GM10266 (cell line): ENCODE measurements at regions not wholly inside any gene's neighbourhood (a gene's known extent, or its start where the extent isn't known, plus 50 kb on each side); places are given as distances from the start of the nearest gene placed in this dataset.
"Not testable (repeated sequence)": the region's sequence is repeated elsewhere in the genome, so short reads cannot be mapped to it uniquely, and the experiment has no call there.

Source experiments
- DNase-seq: peaks from one replicate; pipeline ENCODE4 v3.0.0; 2012; ENCODE audit errors: extremely low spot score
- CTCF ChIP-seq: IDR thresholded peaks from 2 replicates; pipeline ENCODE4 v1.5.1; 2012; ENCODE audit warnings: mild to moderate bottlenecking, low read depth; ENCODE audit not compliant: control insufficient read depth, insufficient read depth; ENCODE audit errors: missing control alignments

- DNase-seq = no peak
Measured at GRCh38 chr4:123673971-123674370, 277.4 kb downstream of the SPRY1 start.

GRCh38 chr4:123674762-123675465 lies 278.3 kb downstream of the SPRY1 start:
- no peak for TF ChIP-seq CTCF

More at GRCh38 chr4:123673971-123674370, 277.4 kb downstream of the SPRY1 start:
- no peak for TF ChIP-seq CTCF

GRCh38 chr4:123675567-123675966 lies 279.0 kb downstream of the SPRY1 start:
- TF ChIP-seq CTCF = no peak
- DNase-seq = no peak

More at GRCh38 chr4:123674762-123675465, 278.3 kb downstream of the SPRY1 start:
- no peak for DNase-seq

GRCh38 chr4:123676071-123676889 lies 279.7 kb downstream of the SPRY1 start:
- no peak for DNase-seq
- TF ChIP-seq CTCF = no peak

- DNase-seq = no peak
- no peak for TF ChIP-seq CTCF
Measured at GRCh38 chr4:123676890-123677229, 280.3 kb downstream of the SPRY1 start.

- DNase-seq = no peak
- no peak for TF ChIP-seq CTCF
Measured at GRCh38 chr4:123682931-123683330, 286.3 kb downstream of the SPRY1 start.

- DNase-seq = not testable (repeated sequence)
Measured at GRCh38 chr4:123684937-123685336, 288.3 kb downstream of the SPRY1 start.

- DNase-seq = not testable (repeated sequence)
Measured at GRCh38 chr4:123695531-123695930, 298.9 kb downstream of the SPRY1 start.
